Muscle layer of colon (tissue), 2 donors: ENCODE measurements at regions not wholly inside any gene's neighbourhood (a gene's known extent, or its start where the extent isn't known, plus 50 kb on each side); places are given as distances from the start of the nearest gene placed in this dataset.

Source experiments
- H3K27ac ChIP-seq: one replicate; pipeline ENCODE4 v1.7.0; 2013; ENCODE audit warnings: low read depth, mild to moderate bottlenecking, low read length, moderate library complexity
- H3K27me3 ChIP-seq, 2 donors: one replicate each; pipeline ENCODE4 v1.7.0; 2013; ENCODE audit warnings: low read length in 2 of 2, mild to moderate bottlenecking in 2 of 2; ENCODE audit not compliant: insufficient read depth in 2 of 2, control insufficient read depth in 1 of 2
- H3K36me3 ChIP-seq: one replicate; pipeline ENCODE4 v1.7.0; 2013; ENCODE audit warnings: mild to moderate bottlenecking, low read length; ENCODE audit not compliant: insufficient read depth
- H3K4me1 ChIP-seq: one replicate; pipeline ENCODE4 v1.7.0; 2013; ENCODE audit warnings: mild to moderate bottlenecking, low read length; ENCODE audit not compliant: insufficient read depth
- H3K4me3 ChIP-seq, 2 donors: one replicate each; pipeline ENCODE4 v1.7.0; 2013; ENCODE audit warnings: low read length in 2 of 2, low read depth in 1 of 2, mild to moderate bottlenecking in 1 of 2, moderate library complexity in 1 of 2
- H3K9ac ChIP-seq: one replicate; pipeline ENCODE4 v1.7.0; 2013; ENCODE audit warnings: low read length
- H3K9me3 ChIP-seq: one replicate; pipeline ENCODE4 v1.7.0; 2013; ENCODE audit warnings: mild to moderate bottlenecking, low read length
- donor health status: abdominal sarcoma.
- donor health status: Adenocarcinoma of cecum.

GRCh38 chr6:169042061-169042460 is 211.6 kb downstream of the THBS2 start:
- Histone ChIP-seq H3K27me3 (no peaks in the 10 kb centered on the region), H3K4me1 (peaks cover 14% of the 10 kb centered on the region), H3K4me3 (no peak overlapping the region), H3K27ac (no peak overlapping the region), H3K36me3 (no peaks in the 10 kb centered on the region), H3K9ac (no peak overlapping the region), H3K9me3 (no peaks in the 10 kb centered on the region)

GRCh38 chr6:169041078-169041477 is 212.6 kb downstream of the THBS2 start:
- Histone ChIP-seq H3K4me3 (no peak overlapping the region), H3K27me3 (no peaks in the 10 kb centered on the region), H3K9ac (no peak overlapping the region), H3K36me3 (no peaks in the 10 kb centered on the region), H3K9me3 (no peaks in the 10 kb centered on the region), H3K4me1 (peaks cover 7% of the 10 kb centered on the region), H3K27ac (no peak overlapping the region)

DNA sequence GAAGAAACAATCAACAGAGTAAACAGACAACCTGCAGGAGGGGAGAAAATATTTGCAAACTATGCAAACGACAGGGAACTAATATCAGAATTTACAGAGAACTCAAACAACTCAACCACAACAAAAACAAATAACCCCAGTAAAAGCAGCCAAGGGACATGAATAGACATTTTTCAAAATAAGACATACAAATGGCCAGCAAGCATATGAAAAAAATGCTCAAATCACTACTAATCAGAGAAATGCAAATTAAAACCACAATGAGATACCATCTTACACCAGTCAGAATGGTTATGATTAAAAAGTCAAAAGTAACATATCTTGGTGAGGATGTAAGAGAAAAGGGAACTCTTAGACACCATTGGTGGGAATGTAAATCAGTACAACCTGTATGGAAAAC is 215.0 kb downstream of the THBS2 start:
- Histone ChIP-seq H3K4me1 (peaks cover 8% of the 10 kb centered on the region), H3K27ac (no peak overlapping the region), H3K9ac (no peak overlapping the region), H3K36me3 (no peaks in the 10 kb centered on the region), H3K4me3 (no peak overlapping the region), H3K27me3 (no peaks in the 10 kb centered on the region), H3K9me3 (no peaks in the 10 kb centered on the region)

GRCh38 chr6:169035385-169036240 is 218.0 kb downstream of the THBS2 start:
- Histone ChIP-seq H3K9ac (no peak overlapping the region), H3K4me3 (peak overlapping the region in 1 of 2 donors; percentile 56), H3K27ac (no peak overlapping the region), H3K9me3 (no peaks in the 10 kb centered on the region), H3K36me3 (no peaks in the 10 kb centered on the region), H3K27me3 (no peaks in the 10 kb centered on the region), H3K4me1 (peaks cover 13% of the 10 kb centered on the region)

DNA sequence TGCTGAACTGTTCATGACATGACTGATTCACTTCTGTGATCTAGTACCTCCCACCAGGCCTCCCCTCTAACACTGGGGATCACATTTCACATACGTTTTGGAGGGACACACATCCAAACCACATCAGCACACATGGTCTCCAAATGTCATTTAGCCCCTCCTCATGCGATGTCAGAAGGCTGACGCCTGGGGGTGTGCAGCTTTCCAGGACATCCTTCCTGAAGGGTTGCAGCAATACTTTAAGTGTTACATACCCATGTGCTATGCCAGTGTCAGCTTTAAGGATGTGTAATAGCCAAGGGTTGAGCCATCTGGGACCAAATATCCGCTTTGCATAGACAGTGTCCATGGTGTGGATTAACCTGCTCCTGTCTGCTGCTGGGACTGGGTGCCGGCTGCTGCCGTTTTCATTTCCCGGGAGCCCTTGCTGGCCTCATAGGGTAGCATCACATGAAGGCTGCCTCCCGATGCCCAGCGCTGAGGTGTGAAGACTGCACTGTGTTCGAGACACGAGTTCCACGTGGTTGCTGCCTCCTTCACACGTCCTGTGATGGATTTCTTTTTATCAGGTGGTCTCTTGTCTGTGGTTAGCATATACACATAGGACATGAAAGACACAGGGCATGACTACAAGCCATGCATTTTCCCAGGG is 219.0 kb downstream of the THBS2 start:
- H3K9ac ChIP-seq: no peak overlapping the region
- H3K4me3 ChIP-seq: peak overlapping the region in 1 of 2 donors; percentile 56
- H3K27ac ChIP-seq: no peak overlapping the region
- peaks cover 19% of the 10 kb centered on the region for H3K4me1 ChIP-seq
- no peaks in the 10 kb centered on the region for H3K9me3 ChIP-seq
- H3K36me3 ChIP-seq: no peaks in the 10 kb centered on the region
- no peaks in the 10 kb centered on the region for H3K27me3 ChIP-seq

DNA sequence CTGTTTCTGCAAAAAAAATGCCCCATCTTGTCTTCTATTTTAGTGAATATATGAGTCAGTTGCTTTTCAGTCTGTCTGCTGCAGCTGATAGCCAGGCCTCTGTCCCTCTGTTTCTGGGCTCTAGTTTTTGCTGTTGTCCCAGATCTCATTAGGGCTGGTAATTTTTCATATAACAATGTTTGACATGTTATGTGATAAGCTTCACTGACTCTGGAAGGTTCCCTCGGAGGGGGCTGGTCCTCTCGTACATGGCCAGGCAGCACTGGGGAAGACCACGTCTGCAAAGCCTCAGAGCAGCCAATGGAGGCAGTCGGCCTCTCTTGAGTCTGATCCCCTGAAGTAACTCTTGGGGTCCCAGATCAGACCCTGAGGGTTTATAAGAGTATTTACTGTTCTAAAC is 223.8 kb downstream of the THBS2 start:
- Histone ChIP-seq H3K27me3 (no peaks in the 10 kb centered on the region), H3K9ac (no peak overlapping the region), H3K36me3 (no peaks in the 10 kb centered on the region), H3K9me3 (no peaks in the 10 kb centered on the region), H3K4me3 (no peak overlapping the region), H3K27ac (no peak overlapping the region), H3K4me1 (peaks cover 11% of the 10 kb centered on the region)

GRCh38 chr6:169028343-169028742 is 225.3 kb downstream of the THBS2 start:
- Histone ChIP-seq H3K9ac (no peak overlapping the region), H3K4me3 (no peak overlapping the region), H3K27ac (no peak overlapping the region), H3K9me3 (no peaks in the 10 kb centered on the region), H3K27me3 (no peaks in the 10 kb centered on the region), H3K4me1 (peaks cover 11% of the 10 kb centered on the region), H3K36me3 (no peaks in the 10 kb centered on the region)

DNA sequence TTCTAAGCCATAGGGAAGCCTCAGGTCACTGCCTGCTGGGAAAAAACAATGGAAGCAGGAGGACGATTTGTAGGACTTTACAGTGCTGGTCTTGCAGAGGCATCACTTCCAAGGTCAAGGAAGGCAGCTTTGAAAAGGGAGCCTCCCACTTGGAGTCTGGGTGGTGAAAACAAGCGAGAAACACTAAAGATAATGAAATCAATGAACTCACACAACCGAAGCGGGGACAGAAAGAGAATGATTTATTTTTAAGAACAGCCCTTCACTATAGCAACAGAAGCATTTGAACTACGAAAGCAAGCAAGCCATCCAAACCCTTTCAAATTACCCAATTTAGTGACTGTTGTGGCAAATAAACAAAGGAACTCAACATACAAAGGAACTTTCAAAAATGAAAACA is 227.5 kb downstream of the THBS2 start:
- no peak overlapping the region for H3K4me3 ChIP-seq
- no peak overlapping the region for H3K27ac ChIP-seq
- no peak overlapping the region for H3K9ac ChIP-seq
- no peaks in the 10 kb centered on the region for H3K9me3 ChIP-seq
- H3K27me3 ChIP-seq: no peaks in the 10 kb centered on the region
- no peaks in the 10 kb centered on the region for H3K36me3 ChIP-seq
- peaks cover 21% of the 10 kb centered on the region for H3K4me1 ChIP-seq

GRCh38 chr6:169024047-169024660 is 229.5 kb downstream of the THBS2 start:
- no peaks in the 10 kb centered on the region for H3K36me3 ChIP-seq
- H3K27ac ChIP-seq: no peak overlapping the region
- peaks cover 24% of the 10 kb centered on the region for H3K4me1 ChIP-seq
- H3K9ac ChIP-seq: no peak overlapping the region
- H3K4me3 ChIP-seq: no peak overlapping the region
- no peaks in the 10 kb centered on the region for H3K9me3 ChIP-seq
- no peaks in the 10 kb centered on the region for H3K27me3 ChIP-seq

DNA sequence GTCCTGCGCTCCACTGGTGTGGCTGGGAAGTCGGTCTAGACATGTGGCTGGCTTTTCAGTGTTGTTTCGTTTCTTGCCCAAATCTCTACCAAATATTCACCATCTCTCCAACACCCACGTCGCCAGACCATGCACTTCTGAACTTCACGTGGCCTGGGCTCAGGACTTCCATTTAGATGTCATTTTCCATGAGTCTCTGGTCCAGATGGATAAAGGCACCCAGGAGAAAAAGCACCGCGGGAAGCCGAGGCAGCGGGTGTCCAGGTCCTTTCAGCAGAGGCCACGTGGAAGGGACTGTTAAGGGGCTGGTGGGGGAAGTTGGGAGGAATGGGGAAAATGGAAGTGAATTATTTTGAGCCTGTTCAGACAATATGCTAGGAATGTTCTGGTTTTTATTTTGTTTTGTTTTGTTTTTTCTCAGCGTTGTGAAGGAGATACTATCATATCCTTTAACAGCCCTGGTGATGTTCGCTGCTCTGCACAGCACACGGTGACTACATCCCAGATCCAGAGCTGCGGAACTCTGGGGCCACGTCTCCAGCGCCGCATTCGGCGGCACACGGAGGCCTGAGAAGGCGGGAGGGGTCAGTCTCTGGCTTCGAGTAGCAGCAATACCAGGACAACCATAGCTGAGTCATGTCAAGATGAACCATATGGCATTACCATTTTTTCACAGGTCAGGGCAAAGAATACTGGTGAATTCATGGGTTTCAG is 230.3 kb downstream of the THBS2 start:
- H3K4me3 ChIP-seq: no peak overlapping the region
- no peak overlapping the region for H3K27ac ChIP-seq
- no peaks in the 10 kb centered on the region for H3K36me3 ChIP-seq
- H3K9me3 ChIP-seq: no peaks in the 10 kb centered on the region
- H3K4me1 ChIP-seq: peaks cover 25% of the 10 kb centered on the region
- H3K9ac ChIP-seq: no peak overlapping the region
- H3K27me3 ChIP-seq: no peaks in the 10 kb centered on the region

DNA sequence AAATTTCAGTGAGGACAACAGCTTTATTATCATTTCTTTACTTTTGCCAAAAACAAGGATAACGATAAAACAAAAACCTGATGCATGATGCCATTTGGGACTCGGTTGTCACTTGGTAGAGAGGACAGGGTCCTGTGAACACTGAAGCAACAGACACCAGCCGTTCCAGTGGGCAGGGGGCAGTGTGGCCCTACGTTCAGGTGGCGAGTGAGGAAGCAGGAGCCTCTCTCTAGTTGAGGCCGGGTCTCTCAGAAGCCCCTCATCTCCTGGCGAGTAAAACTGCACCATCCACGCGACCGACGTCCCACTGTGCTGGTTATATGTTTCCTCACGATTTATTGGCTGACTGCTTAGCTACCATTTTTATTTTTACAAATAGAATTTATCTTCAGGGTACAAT is 231.6 kb downstream of the THBS2 start:
- Histone ChIP-seq H3K4me1 (peaks cover 25% of the 10 kb centered on the region), H3K27ac (no peak overlapping the region), H3K36me3 (no peaks in the 10 kb centered on the region), H3K9ac (no peak overlapping the region), H3K9me3 (no peaks in the 10 kb centered on the region), H3K27me3 (no peaks in the 10 kb centered on the region), H3K4me3 (no peak overlapping the region)
